ENCODE measurements at regions not wholly inside any gene's neighbourhood (a gene's known extent, or its start where the extent isn't known, plus 50 kb on each side); places are given as distances from the start of the nearest gene placed in this dataset.

DNA sequence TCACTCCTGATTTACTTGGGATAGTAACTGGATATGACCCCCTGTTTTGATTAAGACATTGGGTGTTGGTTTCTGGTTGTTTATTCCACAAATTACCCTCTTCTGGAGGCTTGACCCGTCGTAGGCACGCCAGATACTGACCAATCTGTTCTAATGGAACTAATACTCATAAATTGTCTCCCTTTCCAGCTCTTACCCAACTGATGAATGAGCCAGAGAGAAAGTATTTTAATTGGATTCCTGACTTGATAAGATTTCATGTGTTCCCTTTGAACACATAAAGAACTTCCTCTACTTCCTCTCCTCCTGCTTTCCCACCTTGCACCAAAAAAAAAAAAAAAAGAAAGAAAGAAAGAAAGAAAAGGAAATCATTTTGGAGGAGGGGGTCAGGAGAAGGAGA is 340.9 kb downstream of the PCNX1 start:
- TF ChIP-seq, protein P1, sequence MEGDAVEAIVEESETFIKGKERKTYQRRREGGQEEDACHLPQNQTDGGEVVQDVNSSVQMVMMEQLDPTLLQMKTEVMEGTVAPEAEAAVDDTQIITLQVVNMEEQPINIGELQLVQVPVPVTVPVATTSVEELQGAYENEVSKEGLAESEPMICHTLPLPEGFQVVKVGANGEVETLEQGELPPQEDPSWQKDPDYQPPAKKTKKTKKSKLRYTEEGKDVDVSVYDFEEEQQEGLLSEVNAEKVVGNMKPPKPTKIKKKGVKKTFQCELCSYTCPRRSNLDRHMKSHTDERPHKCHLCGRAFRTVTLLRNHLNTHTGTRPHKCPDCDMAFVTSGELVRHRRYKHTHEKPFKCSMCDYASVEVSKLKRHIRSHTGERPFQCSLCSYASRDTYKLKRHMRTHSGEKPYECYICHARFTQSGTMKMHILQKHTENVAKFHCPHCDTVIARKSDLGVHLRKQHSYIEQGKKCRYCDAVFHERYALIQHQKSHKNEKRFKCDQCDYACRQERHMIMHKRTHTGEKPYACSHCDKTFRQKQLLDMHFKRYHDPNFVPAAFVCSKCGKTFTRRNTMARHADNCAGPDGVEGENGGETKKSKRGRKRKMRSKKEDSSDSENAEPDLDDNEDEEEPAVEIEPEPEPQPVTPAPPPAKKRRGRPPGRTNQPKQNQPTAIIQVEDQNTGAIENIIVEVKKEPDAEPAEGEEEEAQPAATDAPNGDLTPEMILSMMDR (IDR thresholded peaks at IDR 0.05): no peak
- no peak for TF ChIP-seq POLR2A (IDR thresholded peaks at IDR 0.05)
